IPS-20b (cell line): ENCODE measurements at regions not wholly inside any gene's neighbourhood (a gene's known extent, or its start where the extent isn't known, plus 50 kb on each side); places are given as distances from the start of the nearest gene placed in this dataset.
"Not testable (repeated sequence)": the region's sequence is repeated elsewhere in the genome, so short reads cannot be mapped to it uniquely, and the experiment has no call there.

Experiments used
- H3K27ac ChIP-seq: one replicate; pipeline ENCODE4 v1.5.1; 2013; ENCODE audit warnings: low read length
- H3K27me3 ChIP-seq: 2 replicates; pipeline ENCODE4 v1.6.1; 2013; ENCODE audit warnings: mild to moderate bottlenecking, low read length, inconsistent platforms; ENCODE audit not compliant: insufficient read depth
- H3K36me3 ChIP-seq: 2 replicates; pipeline ENCODE4 v1.6.1; 2013; ENCODE audit warnings: low read depth, mild to moderate bottlenecking, inconsistent platforms, low read length, moderate library complexity; ENCODE audit not compliant: insufficient read depth
- H3K4me1 ChIP-seq: 2 replicates; pipeline ENCODE4 v1.6.1; 2013; ENCODE audit warnings: mild to moderate bottlenecking, control low read depth, inconsistent platforms, low read length, moderate library complexity; ENCODE audit not compliant: insufficient read depth
- H3K4me3 ChIP-seq: 2 replicates; pipeline ENCODE4 v1.5.1; 2013; ENCODE audit warnings: mild to moderate bottlenecking, low read length, inconsistent platforms
- H3K9ac ChIP-seq: 2 replicates; pipeline ENCODE4 v1.6.1; 2013; ENCODE audit warnings: low read depth, mild to moderate bottlenecking, inconsistent platforms, low read length, moderate library complexity
- H3K9me3 ChIP-seq: 2 replicates; pipeline ENCODE4 v1.6.1; 2013; ENCODE audit warnings: mild to moderate bottlenecking, low read depth, low read length, inconsistent platforms; ENCODE audit not compliant: insufficient read depth

- not testable (repeated sequence) for H3K4me3 ChIP-seq, H3K9ac ChIP-seq, H3K27me3 ChIP-seq, H3K27ac ChIP-seq, H3K9me3 ChIP-seq, H3K36me3 ChIP-seq, H3K4me1 ChIP-seq
Observed at GRCh38 chr7:142520455-142520854, 228.8 kb upstream of the PRSS1 start.

GRCh38 chr7:142519079-142520078, 229.9 kb upstream of the PRSS1 start:
- Histone ChIP-seq H3K9ac (no peak overlapping the region), H3K27me3 (no peaks in the 10 kb centered on the region)

GRCh38 chr7:142516038-142516501, 233.2 kb upstream of the PRSS1 start:
- no peaks in the 10 kb centered on the region for H3K4me1 ChIP-seq
- no peaks in the 10 kb centered on the region for H3K36me3 ChIP-seq
- no peak overlapping the region for H3K9ac ChIP-seq
- no peak overlapping the region for H3K4me3 ChIP-seq
- H3K9me3 ChIP-seq: no peaks in the 10 kb centered on the region
- no peaks in the 10 kb centered on the region for H3K27me3 ChIP-seq
- no peak overlapping the region for H3K27ac ChIP-seq

More at GRCh38 chr7:142519079-142520078, 229.9 kb upstream of the PRSS1 start:
- Histone ChIP-seq H3K4me3 (no peak overlapping the region), H3K27ac (no peak overlapping the region), H3K36me3 (no peaks in the 10 kb centered on the region), H3K9me3 (no peaks in the 10 kb centered on the region), H3K4me1 (no peaks in the 10 kb centered on the region)

- H3K9me3 ChIP-seq, H3K9ac ChIP-seq, H3K4me3 ChIP-seq, H3K27me3 ChIP-seq, H3K27ac ChIP-seq, H3K4me1 ChIP-seq, H3K36me3 ChIP-seq: not testable (repeated sequence)
Observed at GRCh38 chr7:142514716-142515115, 234.6 kb upstream of the PRSS1 start.

- Histone ChIP-seq H3K27ac (no peak overlapping the region), H3K9me3 (no peaks in the 10 kb centered on the region), H3K9ac (no peak overlapping the region), H3K4me3 (no peak overlapping the region), H3K36me3 (no peaks in the 10 kb centered on the region), H3K27me3 (no peaks in the 10 kb centered on the region), H3K4me1 (no peaks in the 10 kb centered on the region)
Observed at GRCh38 chr7:142513178-142513955, 235.9 kb upstream of the PRSS1 start.

GRCh38 chr7:142511801-142512200, 237.5 kb upstream of the PRSS1 start:
- Histone ChIP-seq H3K36me3 (no peaks in the 10 kb centered on the region), H3K9me3 (no peaks in the 10 kb centered on the region), H3K27me3 (no peaks in the 10 kb centered on the region), H3K4me3 (no peak overlapping the region), H3K27ac (no peak overlapping the region), H3K4me1 (no peaks in the 10 kb centered on the region), H3K9ac (no peak overlapping the region)

- no peak overlapping the region for H3K9ac ChIP-seq
- no peaks in the 10 kb centered on the region for H3K9me3 ChIP-seq
- no peak overlapping the region for H3K27ac ChIP-seq
- no peaks in the 10 kb centered on the region for H3K4me1 ChIP-seq
- no peaks in the 10 kb centered on the region for H3K36me3 ChIP-seq
- no peak overlapping the region for H3K4me3 ChIP-seq
- no peaks in the 10 kb centered on the region for H3K27me3 ChIP-seq
Observed at GRCh38 chr7:142511374-142511773, 237.9 kb upstream of the PRSS1 start.

- H3K36me3 ChIP-seq, H3K4me3 ChIP-seq: not testable (repeated sequence)
Observed at GRCh38 chr7:142509235-142509634, 240.0 kb upstream of the PRSS1 start.

GRCh38 chr7:142508251-142508650, 241.0 kb upstream of the PRSS1 start:
- Histone ChIP-seq H3K27ac (no peak overlapping the region), H3K27me3 (no peaks in the 10 kb centered on the region), H3K4me1 (no peaks in the 10 kb centered on the region), H3K9ac (no peak overlapping the region), H3K4me3 (no peak overlapping the region), H3K9me3 (no peaks in the 10 kb centered on the region), H3K36me3 (no peaks in the 10 kb centered on the region)

More at GRCh38 chr7:142509235-142509634, 240.0 kb upstream of the PRSS1 start:
- not testable (repeated sequence) for H3K9ac ChIP-seq, H3K27ac ChIP-seq, H3K9me3 ChIP-seq, H3K27me3 ChIP-seq, H3K4me1 ChIP-seq

- H3K36me3 ChIP-seq: no peaks in the 10 kb centered on the region
Observed at GRCh38 chr7:142507799-142508198, 241.5 kb upstream of the PRSS1 start.

GRCh38 chr7:142507066-142507465, 242.2 kb upstream of the PRSS1 start:
- not testable (repeated sequence) for H3K27ac ChIP-seq, H3K27me3 ChIP-seq, H3K9me3 ChIP-seq, H3K4me3 ChIP-seq, H3K9ac ChIP-seq, H3K4me1 ChIP-seq, H3K36me3 ChIP-seq

More at GRCh38 chr7:142507799-142508198, 241.5 kb upstream of the PRSS1 start:
- no peak overlapping the region for H3K27ac ChIP-seq
- no peaks in the 10 kb centered on the region for H3K27me3 ChIP-seq
- no peaks in the 10 kb centered on the region for H3K9me3 ChIP-seq
- H3K4me1 ChIP-seq: no peaks in the 10 kb centered on the region
- no peak overlapping the region for H3K9ac ChIP-seq
- no peak overlapping the region for H3K4me3 ChIP-seq
